SU-DHL-6 (cell line): ENCODE measurements at regions not wholly inside any gene's neighbourhood (a gene's known extent, or its start where the extent isn't known, plus 50 kb on each side); places are given as distances from the start of the nearest gene placed in this dataset.

Source experiments
- H2AFZ ChIP-seq: fragments of 200-600 bp; sonication (generic); 2 replicates; pipeline ENCODE4 v1.6.1; 2014; ENCODE audit warnings: low read depth, mild to moderate bottlenecking, moderate library complexity, mixed read lengths, antibody characterized with exemption, low read length; ENCODE audit not compliant: severe bottlenecking
- H3F3A ChIP-seq: fragments of 200-600 bp; shearing (Covaris generic); 2 replicates; pipeline ENCODE4 v1.6.0; 2016; ENCODE audit warnings: antibody characterized with exemption, mild to moderate bottlenecking; ENCODE audit not compliant: insufficient read depth
- H3K27ac ChIP-seq: fragments of 200-600 bp; sonication (generic); 2 replicates; pipeline ENCODE4 v1.5.1; 2016; ENCODE audit warnings: low read depth, mild to moderate bottlenecking, low read length, moderate library complexity, mixed read lengths
- H3K27me3 ChIP-seq: fragments of 200-600 bp; sonication (generic), shearing (Covaris generic); 2 replicates; pipeline ENCODE4 v1.6.0; 2014; ENCODE audit warnings: mild to moderate bottlenecking, low read length
- H3K36me3 ChIP-seq: fragments of 200-600 bp; sonication (generic); 2 replicates; pipeline ENCODE4 v1.6.1; 2014; ENCODE audit warnings: mild to moderate bottlenecking, low read length, mixed read lengths
- H3K4me2 ChIP-seq: fragments of 300-600, 200-600 bp; shearing (Covaris generic), sonication (generic); 2 replicates; pipeline ENCODE4 v1.6.0; 2014; ENCODE audit warnings: low read length, low read depth, mild to moderate bottlenecking; ENCODE audit not compliant: poor library complexity, severe bottlenecking
- H3K4me3 ChIP-seq: fragments of 200-600 bp; sonication (generic); 2 replicates; pipeline ENCODE4 v1.5.1; 2014; ENCODE audit warnings: antibody characterized with exemption, low read length, mild to moderate bottlenecking, mixed read lengths; ENCODE audit not compliant: insufficient read depth, poor library complexity, severe bottlenecking
- H3K79me2 ChIP-seq: fragments of 200-600 bp; sonication (generic); 2 replicates; pipeline ENCODE4 v1.6.1; 2014; ENCODE audit warnings: mild to moderate bottlenecking, low read length, moderate library complexity; ENCODE audit not compliant: insufficient read depth
- H3K9ac ChIP-seq: fragments of 200-600 bp; sonication (generic); 2 replicates; pipeline ENCODE4 v1.7.0; 2014; ENCODE audit warnings: mild to moderate bottlenecking, low read length
- H3K9me2 ChIP-seq: fragments of 200-600 bp; sonication (generic); replicated peaks from 2 replicates; pipeline ENCODE4 v1.6.1; 2014; ENCODE audit warnings: low read length; ENCODE audit not compliant: insufficient read depth
- H3K9me3 ChIP-seq: fragments of 200-600 bp; sonication (generic); 2 replicates; pipeline ENCODE4 v1.6.1; 2014; ENCODE audit warnings: low read length, mixed read lengths; ENCODE audit not compliant: insufficient read depth
- H4K20me1 ChIP-seq: fragments of 200-600 bp; sonication (generic); 2 replicates; pipeline ENCODE4 v1.6.1; 2014; ENCODE audit warnings: low read depth, mild to moderate bottlenecking, antibody characterized with exemption, low read length, moderate library complexity, mixed read lengths
- EZH2phosphoT487 ChIP-seq: fragments of 200-600 bp; sonication (generic), shearing (Covaris generic); conservative IDR thresholded peaks from 2 replicates; pipeline ENCODE4 v1.6.1; 2018; ENCODE audit warnings: mild to moderate bottlenecking, antibody characterized with exemption, low read length, moderate library complexity, mixed read lengths
- TF ChIP-seq, protein P1 (sequence below): fragments of 200-600 bp; sonication (generic); IDR thresholded peaks from one replicate; pipeline ENCODE4 v1.5.1; 2017; ENCODE audit warnings: antibody characterized with exemption, mild to moderate bottlenecking, low read length, moderate library complexity; ENCODE audit not compliant: insufficient read depth, poor library complexity, severe bottlenecking

DNA sequence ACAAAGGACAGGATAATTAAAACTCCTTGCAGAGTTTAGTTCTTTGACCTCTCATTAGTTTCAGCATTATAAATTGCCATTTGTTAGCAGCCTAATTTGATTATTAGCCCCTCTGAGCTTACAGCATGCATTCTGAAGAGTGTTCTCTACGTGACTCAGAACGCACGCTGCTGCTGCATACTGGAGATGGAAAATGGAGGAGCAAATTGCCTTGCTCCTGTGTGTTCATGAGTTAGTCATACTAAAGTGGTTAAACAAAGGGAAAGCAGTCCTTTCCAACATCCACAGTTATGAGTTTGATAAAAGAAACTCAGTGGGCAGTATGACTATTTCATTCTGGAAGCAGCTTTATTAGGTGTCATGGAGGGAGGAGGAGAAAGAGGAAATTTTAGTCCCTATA is 922.5 kb downstream of the RPA4 start:
- H3K9me3 ChIP-seq: no peaks in the 10 kb centered on the region
- H2AFZ ChIP-seq: no peak overlapping the region
- H4K20me1 ChIP-seq: no peaks in the 10 kb centered on the region
- no peak overlapping the region for H3K9ac ChIP-seq
- H3K27ac ChIP-seq: no peak overlapping the region
- no peaks in the 10 kb centered on the region for H3K36me3 ChIP-seq
- H3F3A ChIP-seq: no peaks in the 10 kb centered on the region
- H3K9me2 ChIP-seq: no peaks in the 10 kb centered on the region
- no peaks in the 10 kb centered on the region for H3K27me3 ChIP-seq
- H3K4me2 ChIP-seq: no peak overlapping the region
- TF ChIP-seq, protein P1, sequence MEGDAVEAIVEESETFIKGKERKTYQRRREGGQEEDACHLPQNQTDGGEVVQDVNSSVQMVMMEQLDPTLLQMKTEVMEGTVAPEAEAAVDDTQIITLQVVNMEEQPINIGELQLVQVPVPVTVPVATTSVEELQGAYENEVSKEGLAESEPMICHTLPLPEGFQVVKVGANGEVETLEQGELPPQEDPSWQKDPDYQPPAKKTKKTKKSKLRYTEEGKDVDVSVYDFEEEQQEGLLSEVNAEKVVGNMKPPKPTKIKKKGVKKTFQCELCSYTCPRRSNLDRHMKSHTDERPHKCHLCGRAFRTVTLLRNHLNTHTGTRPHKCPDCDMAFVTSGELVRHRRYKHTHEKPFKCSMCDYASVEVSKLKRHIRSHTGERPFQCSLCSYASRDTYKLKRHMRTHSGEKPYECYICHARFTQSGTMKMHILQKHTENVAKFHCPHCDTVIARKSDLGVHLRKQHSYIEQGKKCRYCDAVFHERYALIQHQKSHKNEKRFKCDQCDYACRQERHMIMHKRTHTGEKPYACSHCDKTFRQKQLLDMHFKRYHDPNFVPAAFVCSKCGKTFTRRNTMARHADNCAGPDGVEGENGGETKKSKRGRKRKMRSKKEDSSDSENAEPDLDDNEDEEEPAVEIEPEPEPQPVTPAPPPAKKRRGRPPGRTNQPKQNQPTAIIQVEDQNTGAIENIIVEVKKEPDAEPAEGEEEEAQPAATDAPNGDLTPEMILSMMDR: no peak
- TF ChIP-seq EZH2phosphoT487: no peak
- H3K79me2 ChIP-seq: no peaks in the 10 kb centered on the region
- no peak overlapping the region for H3K4me3 ChIP-seq

DNA sequence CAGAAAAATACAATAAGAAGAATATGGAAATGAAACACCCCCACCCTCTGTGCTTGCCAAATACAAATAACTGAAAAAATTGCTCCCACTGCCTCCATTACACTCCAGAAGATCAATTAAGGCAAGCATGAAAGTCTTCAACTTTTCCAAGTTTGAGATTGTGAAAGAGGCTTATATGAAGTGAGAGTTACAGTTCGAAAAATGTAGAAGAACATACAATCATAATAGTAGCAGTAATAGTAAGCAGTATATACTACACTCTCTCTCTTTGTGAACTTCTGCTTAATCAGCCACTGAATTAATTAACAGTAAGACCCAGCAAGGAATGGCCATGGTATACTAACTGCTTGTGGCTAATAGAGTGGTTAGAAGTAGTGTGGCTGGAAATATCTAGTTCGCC is 923.2 kb downstream of the RPA4 start:
- no peaks in the 10 kb centered on the region for H3K36me3 ChIP-seq

DNA sequence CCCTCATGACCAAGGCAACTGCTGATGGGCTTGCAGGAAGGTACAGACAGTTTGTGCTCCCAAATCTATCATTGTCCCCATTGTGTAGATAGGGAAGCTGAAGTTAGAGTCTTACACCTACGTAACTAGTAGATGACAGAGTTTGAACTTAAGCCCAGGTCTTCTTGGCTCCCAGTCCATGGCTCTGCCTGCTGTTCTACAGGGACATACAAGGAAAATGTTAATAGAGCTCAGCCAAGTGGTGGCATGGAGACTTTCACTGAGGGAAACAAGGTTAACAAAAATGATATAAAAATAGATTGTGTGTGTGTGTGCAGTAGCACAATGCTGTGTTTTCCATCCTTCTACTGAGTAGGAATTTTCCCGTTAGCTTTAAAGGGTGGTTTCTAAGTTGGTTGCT is 936.5 kb downstream of the RPA4 start:
- H3K9me3 ChIP-seq: no peaks in the 10 kb centered on the region
- no peaks in the 10 kb centered on the region for H3F3A ChIP-seq
- no peaks in the 10 kb centered on the region for H3K36me3 ChIP-seq
- no peak overlapping the region for H3K27ac ChIP-seq
- H3K4me3 ChIP-seq: no peak overlapping the region
- no peaks in the 10 kb centered on the region for H3K79me2 ChIP-seq
- H3K9me2 ChIP-seq: no peaks in the 10 kb centered on the region
- H3K27me3 ChIP-seq: no peaks in the 10 kb centered on the region
- no peak overlapping the region for H3K4me2 ChIP-seq
- H4K20me1 ChIP-seq: no peaks in the 10 kb centered on the region
- no peak overlapping the region for H2AFZ ChIP-seq
- H3K9ac ChIP-seq: no peak overlapping the region
- no peak for TF ChIP-seq EZH2phosphoT487
- TF ChIP-seq, protein P1: no peak

More for the DNA sequence above, 923.2 kb downstream of the RPA4 start:
- Histone ChIP-seq H3K4me2 (no peak overlapping the region), H3K27me3 (no peaks in the 10 kb centered on the region), H2AFZ (no peak overlapping the region), H3K4me3 (no peak overlapping the region), H3K9me3 (no peaks in the 10 kb centered on the region), H3K79me2 (no peaks in the 10 kb centered on the region), H3F3A (no peaks in the 10 kb centered on the region), H3K9ac (no peak overlapping the region), H3K9me2 (no peaks in the 10 kb centered on the region), H3K27ac (no peak overlapping the region), H4K20me1 (no peaks in the 10 kb centered on the region)
- TF ChIP-seq, protein P1: no peak
- TF ChIP-seq EZH2phosphoT487: no peak

DNA sequence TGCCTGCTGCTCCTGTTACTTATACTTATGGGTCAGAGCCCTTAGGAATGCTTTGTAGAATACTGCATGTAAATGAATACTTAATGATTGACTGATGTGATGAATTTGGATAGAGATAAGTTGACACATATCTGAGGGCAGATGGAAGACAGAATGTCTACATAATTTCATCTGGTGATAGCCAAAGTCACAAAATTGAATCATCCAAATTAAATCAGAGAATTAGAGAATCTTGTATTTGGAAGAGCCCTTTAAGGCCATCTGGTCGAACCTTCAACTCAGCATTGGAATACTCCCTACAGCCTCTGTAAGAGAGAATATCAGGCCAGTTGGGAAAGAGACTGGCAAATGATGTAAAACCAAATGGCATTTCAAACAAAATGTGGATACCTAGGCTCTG is 944.8 kb downstream of the RPA4 start:
- Histone ChIP-seq H3K27me3 (no peaks in the 10 kb centered on the region), H3F3A (no peaks in the 10 kb centered on the region), H3K9ac (no peak overlapping the region), H3K79me2 (no peaks in the 10 kb centered on the region), H3K27ac (no peak overlapping the region), H3K9me2 (no peaks in the 10 kb centered on the region), H4K20me1 (no peaks in the 10 kb centered on the region), H2AFZ (no peak overlapping the region), H3K36me3 (no peaks in the 10 kb centered on the region), H3K4me3 (no peak overlapping the region), H3K9me3 (no peaks in the 10 kb centered on the region), H3K4me2 (no peak overlapping the region)
- TF ChIP-seq, protein P1: no peak
- no peak for TF ChIP-seq EZH2phosphoT487
